H1 (cell line): ENCODE measurements at regions not wholly inside any gene's neighbourhood (a gene's known extent, or its start where the extent isn't known, plus 50 kb on each side); places are given as distances from the start of the nearest gene placed in this dataset.

Experiments used
- CTCF ChIP-seq, 3 experiments: IDR thresholded peaks; 1 replicate in 2 of 3; 2 replicates in 1 of 3; pipeline versions ENCODE4 v1.5.1 to v1.6.1; 2011; ENCODE audit warnings: low read length in 3 of 3, mild to moderate bottlenecking in 3 of 3, inconsistent platforms in 2 of 3, low read depth in 1 of 3, moderate library complexity in 1 of 3; ENCODE audit not compliant: insufficient read depth in 1 of 3; ENCODE audit errors: control extremely low read depth in 1 of 3
- FOSL1 ChIP-seq: IDR thresholded peaks from 2 replicates; pipeline ENCODE4 v1.6.1; 2011; ENCODE audit warnings: mild to moderate bottlenecking, low read depth, low read length, moderate library complexity; ENCODE audit not compliant: insufficient read depth
- GTF2F1 ChIP-seq: IDR thresholded peaks from 2 replicates; pipeline ENCODE4 v1.6.1; 2012; ENCODE audit warnings: low read depth, low read length, improper control_type of control experiment, borderline replicate concordance
- TEAD4 ChIP-seq: IDR thresholded peaks from 2 replicates; pipeline ENCODE4 v1.6.1; 2012; ENCODE audit warnings: low read depth, low read length, inconsistent platforms, mixed read lengths

- TF ChIP-seq CTCF (IDR thresholded peaks at IDR 0.05; ENCODE audit: control extremely low read depth in 1 of 3, insufficient read depth in 1 of 3, low read depth in 1 of 3, low read length in 3 of 3) (no peak), TEAD4 (no peak), FOSL1 (no peak), GTF2F1 (no peak)
Observed at GRCh38 chr17:79150799-79151198, 76.2 kb downstream of the ENGASE start (continued).
